ENCODE measurements at regions not wholly inside any gene's neighbourhood (a gene's known extent, or its start where the extent isn't known, plus 50 kb on each side); places are given as distances from the start of the nearest gene placed in this dataset.

- Histone ChIP-seq H3K4me1 (ENCODE audit: control insufficient read depth in 4 of 4, insufficient read depth in 4 of 4, low read length in 3 of 4) (no peaks in the 10 kb centered on the region), H3K36me3 (ENCODE audit: control insufficient read depth in 4 of 4, insufficient read depth in 3 of 4, low read depth in 1 of 4, low read length in 3 of 4) (no peaks in the 10 kb centered on the region), H3K9me3 (ENCODE audit: control insufficient read depth in 4 of 4, low read length in 3 of 4) (no peaks in the 10 kb centered on the region), H3K27me3 (ENCODE audit: control insufficient read depth in 4 of 4, insufficient read depth in 4 of 4, low read length in 3 of 4) (no peaks in the 10 kb centered on the region), H3K9ac (ENCODE audit: low read depth in 1 of 2, low read length in 2 of 2) (no peak overlapping the region), H3K4me3 (ENCODE audit: low read depth in 1 of 3, low read length in 3 of 3) (no peak overlapping the region), H3K27ac (ENCODE audit: low read depth in 1 of 2, low read length in 2 of 2) (no peak overlapping the region)
- TF ChIP-seq CTCF (IDR thresholded peaks at IDR 0.05; ENCODE audit: low read depth, low read length, missing input control) (no peak), HNF4A (conservative IDR thresholded peaks at IDR 0.05) (no peak), RAD21 (IDR thresholded peaks at IDR 0.05) (no peak), NR2F2 (IDR thresholded peaks at IDR 0.05) (no peak), YY1 (IDR thresholded peaks at IDR 0.05) (no peak), REST (IDR thresholded peaks at IDR 0.05) (no peak), GABPA (IDR thresholded peaks at IDR 0.05 in 1 of 2, conservative IDR thresholded peaks at IDR 0.05 in 1 of 2) (no peak), EGR1 (IDR thresholded peaks at IDR 0.05; ENCODE audit: low read depth in 2 of 2) (no peak), HNF4G (IDR thresholded peaks at IDR 0.05) (no peak), JUND (IDR thresholded peaks at IDR 0.05) (no peak), SP1 (IDR thresholded peaks at IDR 0.05) (no peak), TAF1 (conservative IDR thresholded peaks at IDR 0.05) (no peak), ATF3 (IDR thresholded peaks at IDR 0.05) (no peak), MAX (IDR thresholded peaks at IDR 0.05) (no peak), ZBTB33 (IDR thresholded peaks at IDR 0.05) (no peak)
- 68% methylated on average over 3 of the region's 3 CpGs for WGBS
- no peak for DNase-seq (ENCODE audit: low spot score)
Measured at GRCh38 chr3:106333911-106334618, 465.3 kb upstream of the CBLB start.

GRCh38 chr3:106336619-106337018, 467.8 kb upstream of the CBLB start:
- WGBS, result 85% methylated on average over 2 of the region's 2 CpGs
- H3K36me3 ChIP-seq (ENCODE audit: control insufficient read depth in 4 of 4, insufficient read depth in 3 of 4, low read depth in 1 of 4, low read length in 3 of 4), result no peaks in the 10 kb centered on the region
- H3K27me3 ChIP-seq (ENCODE audit: control insufficient read depth in 4 of 4, insufficient read depth in 4 of 4, low read length in 3 of 4), result no peaks in the 10 kb centered on the region
- no peaks in the 10 kb centered on the region for H3K4me1 ChIP-seq (ENCODE audit: control insufficient read depth in 4 of 4, insufficient read depth in 4 of 4, low read length in 3 of 4)
- no peak for DNase-seq (ENCODE audit: low spot score)
- no peak overlapping the region for H3K27ac ChIP-seq (ENCODE audit: low read depth in 1 of 2, low read length in 2 of 2)
- H3K4me3 ChIP-seq (ENCODE audit: low read depth in 1 of 3, low read length in 3 of 3), result no peak overlapping the region
- H3K9me3 ChIP-seq (ENCODE audit: control insufficient read depth in 4 of 4, low read length in 3 of 4), result no peaks in the 10 kb centered on the region
- no peak for TF ChIP-seq CTCF (IDR thresholded peaks at IDR 0.05; ENCODE audit: low read depth, low read length, missing input control)
- TF ChIP-seq FOXA1 (IDR thresholded peaks at IDR 0.05), result no peak
- TF ChIP-seq HNF4G (IDR thresholded peaks at IDR 0.05), result no peak
- TF ChIP-seq YY1 (IDR thresholded peaks at IDR 0.05), result no peak
- TF ChIP-seq SP1 (IDR thresholded peaks at IDR 0.05), result no peak
- no peak for TF ChIP-seq RXRA (IDR thresholded peaks at IDR 0.05)
- TF ChIP-seq JUND (IDR thresholded peaks at IDR 0.05), result no peak
- no peak overlapping the region for H3K9ac ChIP-seq (ENCODE audit: low read depth in 1 of 2, low read length in 2 of 2)

Data from liver (tissue), 8 donors.